ENCODE measurements at regions not wholly inside any gene's neighbourhood (a gene's known extent, or its start where the extent isn't known, plus 50 kb on each side); places are given as distances from the start of the nearest gene placed in this dataset.

- H3K4me3 Mint-ChIP-seq: no peak overlapping the region
- no peaks in the 10 kb centered on the region for H3K36me3 Mint-ChIP-seq (ENCODE audit: low read depth)
- no peak overlapping the region for H3K27ac Mint-ChIP-seq
- no peaks in the 10 kb centered on the region for H3K9me3 Mint-ChIP-seq
- no peaks in the 10 kb centered on the region for H3K27me3 Mint-ChIP-seq (ENCODE audit: low read depth)
- TF ChIP-seq CTCF (IDR thresholded peaks at IDR 0.05; ENCODE audit: unreplicated experiment in 3 of 3): no peak
- H3K4me1 Mint-ChIP-seq: no peaks in the 10 kb centered on the region
Observed at GRCh38 chr16:60123392-60124023, 1389.4 kb upstream of the GOT2 start.

- Mint-ChIP-seq H3K27me3 (ENCODE audit: low read depth) (no peaks in the 10 kb centered on the region), H3K36me3 (ENCODE audit: low read depth) (no peaks in the 10 kb centered on the region), H3K4me1 (no peaks in the 10 kb centered on the region), H3K9me3 (no peaks in the 10 kb centered on the region), H3K4me3 (no peak overlapping the region), H3K27ac (no peak overlapping the region)
- no peak for TF ChIP-seq CTCF (IDR thresholded peaks at IDR 0.05; ENCODE audit: unreplicated experiment in 3 of 3)
Observed at GRCh38 chr16:60120586-60120985, 1386.5 kb upstream of the GOT2 start.

GRCh38 chr16:60110531-60110930, 1376.4 kb upstream of the GOT2 start:
- no peak overlapping the region for H3K27ac Mint-ChIP-seq
- H3K4me3 Mint-ChIP-seq: no peak overlapping the region
- TF ChIP-seq CTCF (IDR thresholded peaks at IDR 0.05; ENCODE audit: unreplicated experiment in 3 of 3): no peak
- H3K9me3 Mint-ChIP-seq: no peaks in the 10 kb centered on the region
- H3K36me3 Mint-ChIP-seq (ENCODE audit: low read depth): no peaks in the 10 kb centered on the region
- no peaks in the 10 kb centered on the region for H3K4me1 Mint-ChIP-seq
- peaks cover 3% of the 10 kb centered on the region for H3K27me3 Mint-ChIP-seq (ENCODE audit: low read depth)

- no peak for TF ChIP-seq CTCF (IDR thresholded peaks at IDR 0.05; ENCODE audit: unreplicated experiment in 3 of 3)
- Mint-ChIP-seq H3K27me3 (ENCODE audit: low read depth) (peaks cover 3% of the 10 kb centered on the region), H3K4me1 (no peaks in the 10 kb centered on the region), H3K27ac (no peak overlapping the region), H3K9me3 (no peaks in the 10 kb centered on the region), H3K4me3 (no peak overlapping the region), H3K36me3 (ENCODE audit: low read depth) (no peaks in the 10 kb centered on the region)
Observed at GRCh38 chr16:60107871-60108270, 1373.8 kb upstream of the GOT2 start.

GRCh38 chr16:60107437-60107836, 1373.3 kb upstream of the GOT2 start:
- Mint-ChIP-seq H3K27ac (no peak overlapping the region), H3K27me3 (ENCODE audit: low read depth) (peaks cover 3% of the 10 kb centered on the region), H3K4me1 (no peaks in the 10 kb centered on the region), H3K36me3 (ENCODE audit: low read depth) (no peaks in the 10 kb centered on the region), H3K4me3 (no peak overlapping the region), H3K9me3 (no peaks in the 10 kb centered on the region)
- TF ChIP-seq CTCF (IDR thresholded peaks at IDR 0.05; ENCODE audit: unreplicated experiment in 3 of 3): no peak

GRCh38 chr16:60100371-60100770, 1366.3 kb upstream of the GOT2 start:
- Mint-ChIP-seq H3K9me3 (peaks cover 14% of the 10 kb centered on the region), H3K36me3 (ENCODE audit: low read depth) (no peaks in the 10 kb centered on the region), H3K4me1 (no peaks in the 10 kb centered on the region), H3K27me3 (ENCODE audit: low read depth) (no peaks in the 10 kb centered on the region), H3K27ac (no peak overlapping the region), H3K4me3 (no peak overlapping the region)
- TF ChIP-seq CTCF (IDR thresholded peaks at IDR 0.05; ENCODE audit: unreplicated experiment in 3 of 3): no peak

Measured in nephron (organoid).